WTC11 (cell line): ENCODE measurements at regions not wholly inside any gene's neighbourhood (a gene's known extent, or its start where the extent isn't known, plus 50 kb on each side); places are given as distances from the start of the nearest gene placed in this dataset.

ENCODE experiments used
- CREB1 ChIP-seq: sonication (generic); formaldehyde crosslinking; IDR thresholded peaks from 2 replicates; pipeline ENCODE4 v1.8.0; 2023; ENCODE audit warnings: mild to moderate bottlenecking, missing genetic modification reagents
- CREM ChIP-seq: sonication (generic); formaldehyde crosslinking; IDR thresholded peaks from 2 replicates; pipeline ENCODE4 v1.8.1; 2022; ENCODE audit warnings: mild to moderate bottlenecking, missing genetic modification reagents, moderate library complexity
- FOXK1 ChIP-seq: sonication (generic); formaldehyde crosslinking; IDR thresholded peaks from 2 replicates; pipeline ENCODE4 v1.8.0; 2022; ENCODE audit warnings: mild to moderate bottlenecking, moderate library complexity, missing genetic modification reagents
- TF ChIP-seq, protein P1 (sequence below): fragments of 200-600 bp; IDR thresholded peaks from 2 replicates; pipeline ENCODE4 v1.8.0; 2022; ENCODE audit warnings: antibody characterized with exemption

DNA sequence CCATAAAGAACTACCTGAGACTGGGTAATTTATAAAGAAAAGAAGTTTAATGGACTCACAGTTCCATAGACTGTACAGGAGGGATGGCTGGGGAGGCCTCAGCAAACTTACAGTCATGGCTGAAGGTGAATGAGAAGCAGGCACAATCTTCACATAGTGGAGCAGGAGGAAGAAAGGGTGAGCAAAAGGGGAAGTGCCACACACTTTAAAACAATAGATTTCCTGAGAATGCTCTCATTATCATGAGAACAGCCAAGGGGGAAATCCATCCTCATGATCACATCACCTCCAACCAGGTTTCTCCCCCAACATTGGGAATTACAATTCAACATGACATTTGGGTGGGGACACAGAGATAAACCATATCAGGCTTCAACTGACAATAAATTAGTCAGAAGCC, 664.9 kb downstream of the TAF11L14 start:
- TF ChIP-seq CREB1 (CRISPR knock-in tag) (no peak), CREM (CRISPR knock-in tag) (no peak), FOXK1 (no peak)
- TF ChIP-seq, protein P1, sequence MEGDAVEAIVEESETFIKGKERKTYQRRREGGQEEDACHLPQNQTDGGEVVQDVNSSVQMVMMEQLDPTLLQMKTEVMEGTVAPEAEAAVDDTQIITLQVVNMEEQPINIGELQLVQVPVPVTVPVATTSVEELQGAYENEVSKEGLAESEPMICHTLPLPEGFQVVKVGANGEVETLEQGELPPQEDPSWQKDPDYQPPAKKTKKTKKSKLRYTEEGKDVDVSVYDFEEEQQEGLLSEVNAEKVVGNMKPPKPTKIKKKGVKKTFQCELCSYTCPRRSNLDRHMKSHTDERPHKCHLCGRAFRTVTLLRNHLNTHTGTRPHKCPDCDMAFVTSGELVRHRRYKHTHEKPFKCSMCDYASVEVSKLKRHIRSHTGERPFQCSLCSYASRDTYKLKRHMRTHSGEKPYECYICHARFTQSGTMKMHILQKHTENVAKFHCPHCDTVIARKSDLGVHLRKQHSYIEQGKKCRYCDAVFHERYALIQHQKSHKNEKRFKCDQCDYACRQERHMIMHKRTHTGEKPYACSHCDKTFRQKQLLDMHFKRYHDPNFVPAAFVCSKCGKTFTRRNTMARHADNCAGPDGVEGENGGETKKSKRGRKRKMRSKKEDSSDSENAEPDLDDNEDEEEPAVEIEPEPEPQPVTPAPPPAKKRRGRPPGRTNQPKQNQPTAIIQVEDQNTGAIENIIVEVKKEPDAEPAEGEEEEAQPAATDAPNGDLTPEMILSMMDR = no peak
